Mesendoderm (in vitro differentiated cells): ENCODE measurements at regions not wholly inside any gene's neighbourhood (a gene's known extent, or its start where the extent isn't known, plus 50 kb on each side); places are given as distances from the start of the nearest gene placed in this dataset.

Source experiments
- DNase-seq: peaks from one replicate; pipeline ENCODE4 v3.0.0; 2013
- H2AK5ac ChIP-seq: 2 replicates; pipeline ENCODE4 v1.6.1; 2013; ENCODE audit warnings: low read length, inconsistent platforms
- H2BK120ac ChIP-seq: 2 replicates; pipeline ENCODE4 v1.6.1; 2013; ENCODE audit warnings: low read depth, mild to moderate bottlenecking, low read length, moderate library complexity, mixed read lengths
- H2BK15ac ChIP-seq: replicated peaks from 2 replicates; pipeline ENCODE4 v1.6.1; 2013; ENCODE audit warnings: low read depth, mild to moderate bottlenecking, moderate library complexity
- H2BK5ac ChIP-seq: 2 replicates; pipeline ENCODE4 v1.6.1; 2013; ENCODE audit warnings: low read length, inconsistent platforms
- H3K18ac ChIP-seq: 2 replicates; pipeline ENCODE4 v1.6.1; 2013; ENCODE audit warnings: mild to moderate bottlenecking, low read length, mixed read lengths
- H3K23ac ChIP-seq: one replicate; pipeline ENCODE4 v1.6.1; 2013; ENCODE audit warnings: low read length
- H3K27ac ChIP-seq: 2 replicates; pipeline ENCODE4 v1.5.1; 2013; ENCODE audit warnings: low read depth, mild to moderate bottlenecking, inconsistent platforms, low read length, moderate library complexity
- H3K27me3 ChIP-seq: 2 replicates; pipeline ENCODE4 v1.6.1; 2013; ENCODE audit warnings: low read length, control low read depth, mild to moderate bottlenecking, inconsistent platforms; ENCODE audit not compliant: insufficient read depth, poor library complexity
- H3K36me3 ChIP-seq: 2 replicates; pipeline ENCODE4 v1.6.1; 2013; ENCODE audit warnings: low read length, inconsistent platforms; ENCODE audit not compliant: control insufficient read depth, insufficient read depth
- H3K4ac ChIP-seq: one replicate; pipeline ENCODE4 v1.6.1; 2013; ENCODE audit warnings: low read depth, mild to moderate bottlenecking, low read length, moderate library complexity
- H3K4me1 ChIP-seq: 2 replicates; pipeline ENCODE4 v1.6.1; 2013; ENCODE audit warnings: low read depth, low read length, inconsistent platforms; ENCODE audit not compliant: control insufficient read depth
- H3K4me2 ChIP-seq: 2 replicates; pipeline ENCODE4 v1.6.1; 2013; ENCODE audit warnings: low read length
- H3K4me3 ChIP-seq: 2 replicates; pipeline ENCODE4 v1.5.1; 2013; ENCODE audit warnings: mild to moderate bottlenecking, low read length
- H3K56ac ChIP-seq: one replicate; pipeline ENCODE4 v1.6.1; 2013; ENCODE audit warnings: low read length
- H3K79me1 ChIP-seq: 2 replicates; pipeline ENCODE4 v1.6.1; 2013; ENCODE audit warnings: low read length, inconsistent platforms
- H3K79me2 ChIP-seq: 2 replicates; pipeline ENCODE4 v1.6.1; 2013; ENCODE audit warnings: mild to moderate bottlenecking, low read length; ENCODE audit not compliant: control insufficient read depth, insufficient read depth
- H3K9ac ChIP-seq: 2 replicates; pipeline ENCODE4 v1.6.1; 2013; ENCODE audit warnings: low read length, inconsistent platforms
- H4K5ac ChIP-seq: one replicate; pipeline ENCODE4 v1.6.1; 2013; ENCODE audit warnings: low read length
- H4K8ac ChIP-seq: one replicate; pipeline ENCODE4 v1.6.1; 2013; ENCODE audit warnings: low read depth, mild to moderate bottlenecking, control low read depth, low read length, moderate library complexity
- WGBS: extraction: QIAGEN DNeasy Blood & Tissue Kit; methylation state at CpG from one replicate; pipeline ENCODE4 v1.1.7; 2013; ENCODE audit warnings: low lambda C conversion rate, missing lambda C conversion rate; ENCODE audit not compliant: insufficient coverage; ENCODE audit errors: extremely low coverage; 5-methylcytosine and 5-hydroxymethylcytosine counted together

- no peak for DNase-seq
- no peaks in the 10 kb centered on the region for H3K4me1 ChIP-seq
Observed at GRCh38 chr6:45743028-45743615, 272.5 kb downstream of the CLIC5 start.

DNA sequence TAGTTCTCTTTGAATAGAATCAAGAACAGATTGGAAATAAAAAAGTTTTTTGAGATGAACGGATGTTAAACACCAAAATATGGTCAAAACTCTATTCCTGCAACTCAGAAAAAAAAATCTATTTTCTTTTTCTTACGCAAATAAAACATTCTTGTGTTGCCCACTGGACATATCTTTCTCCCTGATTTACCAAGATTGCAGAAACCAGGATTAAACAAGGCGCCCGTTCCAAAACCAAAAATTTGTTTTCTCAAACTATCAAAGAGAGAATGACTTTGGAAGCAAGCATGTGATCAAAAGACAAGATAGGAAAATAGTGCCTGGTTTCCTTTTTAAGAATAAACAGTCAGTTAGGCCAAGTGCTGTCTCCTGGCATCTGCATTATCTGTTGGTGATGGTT lies 273.1 kb downstream of the CLIC5 start:
- no peak overlapping the region for H3K18ac ChIP-seq

More at GRCh38 chr6:45743028-45743615, 272.5 kb downstream of the CLIC5 start:
- H3K79me1 ChIP-seq: no peaks in the 10 kb centered on the region
- H3K23ac ChIP-seq: no peak overlapping the region
- H3K9ac ChIP-seq: no peak overlapping the region
- H2BK15ac ChIP-seq: no peak overlapping the region
- no peak overlapping the region for H3K27ac ChIP-seq
- H3K18ac ChIP-seq: no peak overlapping the region
- H3K79me2 ChIP-seq: no peaks in the 10 kb centered on the region
- no peak overlapping the region for H3K4ac ChIP-seq
- no peak overlapping the region for H3K56ac ChIP-seq
- no peak overlapping the region for H3K4me3 ChIP-seq
- H3K27me3 ChIP-seq: no peaks in the 10 kb centered on the region
- no peak overlapping the region for H4K5ac ChIP-seq
- no peak overlapping the region for H2BK120ac ChIP-seq
- no peak overlapping the region for H3K4me2 ChIP-seq
- no peak overlapping the region for H4K8ac ChIP-seq
- no peaks in the 10 kb centered on the region for H3K36me3 ChIP-seq
- no peak overlapping the region for H2BK5ac ChIP-seq
- H2AK5ac ChIP-seq: no peak overlapping the region
- WGBS: no CpG with 5 or more reads among the region's 7 CpGs

DNA sequence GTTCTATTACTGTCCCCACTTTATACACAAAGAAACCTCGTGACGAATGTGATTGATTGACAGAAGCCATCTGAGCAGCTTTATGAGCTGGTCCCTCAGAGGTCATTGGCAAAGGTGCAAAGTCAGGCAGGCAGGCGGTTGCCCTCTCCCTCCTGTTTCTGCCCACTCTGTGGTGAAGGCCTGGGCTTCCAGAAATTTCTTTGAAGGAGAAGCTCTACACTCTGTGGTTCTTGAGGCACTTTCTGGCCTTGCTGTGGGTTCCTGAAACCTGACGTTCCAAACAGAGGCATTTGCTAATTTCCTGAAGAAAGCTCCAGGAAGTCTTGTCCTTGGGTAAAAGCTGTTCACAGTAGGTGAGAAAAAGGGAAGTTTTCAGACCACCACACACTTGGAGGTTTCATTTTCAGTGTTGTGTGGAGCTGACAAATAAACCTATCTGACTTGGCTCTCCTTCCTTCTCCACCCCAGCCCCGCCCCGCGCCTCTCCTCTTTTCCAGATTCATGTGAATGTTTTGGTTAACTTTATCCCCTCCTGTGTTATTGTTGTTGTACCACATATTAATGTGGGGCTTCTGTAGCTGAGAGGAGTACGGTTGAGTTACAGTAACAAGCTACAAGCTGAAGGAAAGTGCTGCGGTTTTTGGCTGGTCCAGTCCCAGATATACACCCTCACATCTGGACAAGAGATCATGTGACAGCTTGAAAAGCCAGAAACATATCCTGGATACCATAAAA lies 274.1 kb downstream of the CLIC5 start:
- Histone ChIP-seq H2AK5ac (no peak overlapping the region), H3K27ac (no peak overlapping the region), H3K23ac (no peak overlapping the region), H4K5ac (no peak overlapping the region), H3K4ac (no peak overlapping the region), H3K4me3 (no peak overlapping the region), H3K56ac (no peak overlapping the region), H3K4me2 (no peak overlapping the region), H3K4me1 (no peaks in the 10 kb centered on the region), H3K9ac (no peak overlapping the region), H2BK5ac (no peak overlapping the region), H3K36me3 (no peaks in the 10 kb centered on the region), H3K79me2 (no peaks in the 10 kb centered on the region), H3K79me1 (no peaks in the 10 kb centered on the region), H2BK15ac (no peak overlapping the region), H2BK120ac (no peak overlapping the region), H3K18ac (no peak overlapping the region), H4K8ac (no peak overlapping the region), H3K27me3 (no peaks in the 10 kb centered on the region)
- no CpG with 5 or more reads among the region's 9 CpGs for WGBS
- DNase-seq: no peak

More for the DNA sequence above, 273.1 kb downstream of the CLIC5 start:
- no peaks in the 10 kb centered on the region for H3K4me1 ChIP-seq
- no peak overlapping the region for H3K4me2 ChIP-seq
- no peak overlapping the region for H2AK5ac ChIP-seq
- no peak overlapping the region for H3K56ac ChIP-seq
- no peak overlapping the region for H2BK5ac ChIP-seq
- H3K79me2 ChIP-seq: no peaks in the 10 kb centered on the region
- no peaks in the 10 kb centered on the region for H3K36me3 ChIP-seq
- no peak overlapping the region for H3K23ac ChIP-seq
- H4K8ac ChIP-seq: no peak overlapping the region
- H3K27me3 ChIP-seq: no peaks in the 10 kb centered on the region
- no peak overlapping the region for H3K4me3 ChIP-seq
- H2BK120ac ChIP-seq: no peak overlapping the region
- H3K79me1 ChIP-seq: no peaks in the 10 kb centered on the region
- H3K27ac ChIP-seq: no peak overlapping the region
- no peak overlapping the region for H3K9ac ChIP-seq
- no peak overlapping the region for H3K4ac ChIP-seq
- DNase-seq: no peak
- no peak overlapping the region for H4K5ac ChIP-seq
- WGBS: 100% methylated on average over 1 of the region's 4 CpGs
- no peak overlapping the region for H2BK15ac ChIP-seq

- Histone ChIP-seq H3K4me2 (no peak overlapping the region), H3K36me3 (no peaks in the 10 kb centered on the region), H2BK15ac (no peak overlapping the region), H3K56ac (no peak overlapping the region), H3K23ac (no peak overlapping the region), H3K9ac (no peak overlapping the region), H3K27ac (no peak overlapping the region), H2AK5ac (no peak overlapping the region), H4K8ac (no peak overlapping the region), H3K27me3 (no peaks in the 10 kb centered on the region), H3K79me1 (no peaks in the 10 kb centered on the region), H2BK5ac (no peak overlapping the region), H3K4me1 (no peaks in the 10 kb centered on the region), H3K4me3 (no peak overlapping the region), H2BK120ac (no peak overlapping the region), H3K18ac (no peak overlapping the region), H3K79me2 (no peaks in the 10 kb centered on the region), H4K5ac (no peak overlapping the region), H3K4ac (no peak overlapping the region)
- no peak for DNase-seq
- WGBS: no CpG with 5 or more reads among the region's 3 CpGs
Observed at GRCh38 chr6:45739058-45739457, 276.6 kb downstream of the CLIC5 start.

DNA sequence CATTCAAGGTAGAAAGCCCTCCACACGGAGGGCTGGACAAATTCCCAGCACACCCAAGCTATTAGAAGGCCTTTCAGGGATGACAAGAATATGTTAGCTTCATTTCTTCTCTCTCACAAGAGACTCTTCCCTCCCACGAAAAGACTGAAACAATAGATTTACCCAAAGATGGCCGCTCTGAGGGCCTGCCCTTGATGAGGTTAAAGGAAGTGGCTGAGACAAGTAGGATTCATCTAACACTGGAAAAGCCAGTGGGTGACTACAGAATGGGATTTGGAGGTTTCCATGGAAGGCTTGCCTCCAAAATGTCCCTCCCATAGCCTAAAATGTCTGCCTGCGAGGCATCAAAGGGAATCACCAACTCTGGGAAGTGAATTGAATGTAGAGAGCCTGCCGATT lies 277.6 kb downstream of the CLIC5 start:
- H2BK120ac ChIP-seq: no peak overlapping the region
- no peaks in the 10 kb centered on the region for H3K36me3 ChIP-seq
- DNase-seq: no peak
- H3K18ac ChIP-seq: no peak overlapping the region
- no peak overlapping the region for H3K23ac ChIP-seq
- WGBS: no CpG with 5 or more reads among the region's 5 CpGs
- H4K5ac ChIP-seq: no peak overlapping the region
- no peak overlapping the region for H2AK5ac ChIP-seq
- H3K4me2 ChIP-seq: no peak overlapping the region
- H3K79me1 ChIP-seq: no peaks in the 10 kb centered on the region
- H3K4ac ChIP-seq: no peak overlapping the region
- no peaks in the 10 kb centered on the region for H3K27me3 ChIP-seq
- H3K9ac ChIP-seq: no peak overlapping the region
- no peak overlapping the region for H3K4me3 ChIP-seq
- H3K4me1 ChIP-seq: no peaks in the 10 kb centered on the region
- no peak overlapping the region for H2BK5ac ChIP-seq
- H4K8ac ChIP-seq: no peak overlapping the region
- H3K79me2 ChIP-seq: no peaks in the 10 kb centered on the region
- no peak overlapping the region for H3K27ac ChIP-seq
- no peak overlapping the region for H2BK15ac ChIP-seq
- no peak overlapping the region for H3K56ac ChIP-seq
